OCI-LY1 (cell line): ENCODE measurements at regions not wholly inside any gene's neighbourhood (a gene's known extent, or its start where the extent isn't known, plus 50 kb on each side); places are given as distances from the start of the nearest gene placed in this dataset.

Source experiments
- H2AFZ ChIP-seq: fragments of 200-600 bp; sonication (generic), shearing (Covaris generic); 2 replicates; pipeline ENCODE4 v1.6.0; 2014; ENCODE audit warnings: antibody characterized with exemption, mild to moderate bottlenecking, low read length
- H3F3A ChIP-seq: fragments of 200-600 bp; sonication (generic), shearing (Covaris generic); 2 replicates; pipeline ENCODE4 v1.6.0; 2014; ENCODE audit warnings: mild to moderate bottlenecking, antibody characterized with exemption, low read length, moderate library complexity; ENCODE audit not compliant: insufficient read depth
- H3K27ac ChIP-seq: fragments of 200-600 bp; sonication (generic); 2 replicates; pipeline ENCODE4 v1.5.1; 2014; ENCODE audit warnings: low read length, mixed run types, mild to moderate bottlenecking, low read depth; ENCODE audit not compliant: poor library complexity, severe bottlenecking
- H3K27me3 ChIP-seq: fragments of 200-600 bp; sonication (generic); 2 replicates; pipeline ENCODE4 v1.6.0; 2014; ENCODE audit warnings: antibody characterized with exemption, mild to moderate bottlenecking, low read length, moderate library complexity; ENCODE audit not compliant: insufficient read depth
- H3K36me3 ChIP-seq: fragments of 200-600 bp; sonication (generic); 2 replicates; pipeline ENCODE4 v1.6.1; 2014; ENCODE audit warnings: mild to moderate bottlenecking, antibody characterized with exemption, low read length, moderate library complexity, mixed read lengths; ENCODE audit not compliant: insufficient read depth
- H3K4me1 ChIP-seq: fragments of 200-600 bp; sonication (generic); 2 replicates; pipeline ENCODE4 v1.5.1; 2014; ENCODE audit warnings: mild to moderate bottlenecking, low read length, moderate library complexity; ENCODE audit not compliant: insufficient read depth, severe bottlenecking
- H3K4me2 ChIP-seq: fragments of 200-600 bp; sonication (generic), shearing (Covaris generic); 2 replicates; pipeline ENCODE4 v1.6.1; 2014; ENCODE audit warnings: low read length
- H3K4me3 ChIP-seq: fragments of 200-600 bp; sonication (generic); 2 replicates; pipeline ENCODE4 v1.5.1; 2014; ENCODE audit warnings: low read length, low read depth, mild to moderate bottlenecking, mixed read lengths; ENCODE audit not compliant: poor library complexity, severe bottlenecking
- H3K79me2 ChIP-seq: fragments of 200-600 bp; shearing (Covaris generic); 2 replicates; pipeline ENCODE4 v1.6.1; 2016; ENCODE audit warnings: mixed run types, low read length, mixed read lengths; ENCODE audit not compliant: insufficient read depth
- H3K9ac ChIP-seq: fragments of 200-600 bp; sonication (generic), shearing (Covaris generic); 2 replicates; pipeline ENCODE4 v1.6.1; 2014; ENCODE audit warnings: mild to moderate bottlenecking, low read length, mixed read lengths
- H3K9me2 ChIP-seq: fragments of 200-600 bp; sonication (generic), shearing (Covaris generic); 2 replicates; pipeline ENCODE4 v1.6.1; 2014; ENCODE audit warnings: low read depth, mild to moderate bottlenecking, low read length, mixed read lengths
- H3K9me3 ChIP-seq: fragments of 200-600 bp; shearing (Covaris generic); 2 replicates; pipeline ENCODE4 v1.6.1; 2014; ENCODE audit warnings: low read length, mixed read lengths
- H4K20me1 ChIP-seq: fragments of 200-600 bp; sonication (generic), shearing (Covaris generic); 2 replicates; pipeline ENCODE4 v1.6.0; 2016; ENCODE audit warnings: mild to moderate bottlenecking, low read length; ENCODE audit not compliant: insufficient read depth
- CTCF ChIP-seq: fragments of 200-600 bp; sonication (generic), shearing (Covaris generic); IDR thresholded peaks from 2 replicates; pipeline ENCODE4 v1.5.1; 2017; ENCODE audit warnings: mild to moderate bottlenecking, antibody characterized with exemption, low read length, moderate library complexity, mixed read lengths
- EZH2 ChIP-seq: fragments of 200-600 bp; sonication (generic), shearing (Covaris generic); IDR thresholded peaks from 2 replicates; pipeline ENCODE4 v1.8.0; 2017; ENCODE audit warnings: borderline replicate concordance, mixed run types, mild to moderate bottlenecking, antibody characterized with exemption, low read length, moderate library complexity, mixed read lengths

DNA sequence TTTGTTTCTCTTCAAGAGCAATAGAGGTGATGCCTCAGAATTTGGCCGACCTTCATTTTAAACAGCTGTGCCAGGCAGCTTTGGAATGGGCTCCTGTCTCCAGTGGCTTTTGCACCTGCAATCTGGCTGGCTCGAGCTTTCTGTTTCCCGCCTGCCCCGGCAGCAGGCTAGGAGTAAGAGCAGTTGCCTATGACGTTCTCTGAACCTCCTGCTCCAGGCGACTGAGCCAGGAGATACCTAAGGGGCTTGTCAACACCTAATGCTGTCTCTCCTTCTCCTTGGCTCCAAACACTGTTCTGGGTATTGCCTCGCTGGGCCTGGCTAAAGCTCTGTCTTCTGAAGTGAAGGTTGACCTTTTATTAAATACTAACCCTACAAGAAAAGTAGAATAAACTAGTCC lies 229.9 kb downstream of the LRRN1 start:
- H4K20me1 ChIP-seq, result no peaks in the 10 kb centered on the region
- H3K4me2 ChIP-seq, result no peak overlapping the region
- H3K4me1 ChIP-seq, result no peaks in the 10 kb centered on the region
- no peaks in the 10 kb centered on the region for H3K9me3 ChIP-seq
- H3F3A ChIP-seq, result no peaks in the 10 kb centered on the region
- H3K4me3 ChIP-seq, result no peak overlapping the region
- no peak overlapping the region for H3K9ac ChIP-seq
- H3K27ac ChIP-seq, result no peak overlapping the region
- TF ChIP-seq CTCF (no peak), EZH2 (no peak)
- no peaks in the 10 kb centered on the region for H3K36me3 ChIP-seq
- H3K9me2 ChIP-seq, result no peaks in the 10 kb centered on the region
- no peaks in the 10 kb centered on the region for H3K27me3 ChIP-seq
- H3K79me2 ChIP-seq, result no peaks in the 10 kb centered on the region
- no peak overlapping the region for H2AFZ ChIP-seq

GRCh38 chr3:4030624-4031023 lies 231.4 kb downstream of the LRRN1 start:
- TF ChIP-seq CTCF (no peak), EZH2 (no peak)
- no peaks in the 10 kb centered on the region for H3K9me2 ChIP-seq
- no peaks in the 10 kb centered on the region for H3F3A ChIP-seq
- H3K9me3 ChIP-seq, result no peaks in the 10 kb centered on the region
- no peaks in the 10 kb centered on the region for H3K27me3 ChIP-seq
- H2AFZ ChIP-seq, result no peak overlapping the region
- no peaks in the 10 kb centered on the region for H4K20me1 ChIP-seq
- no peaks in the 10 kb centered on the region for H3K36me3 ChIP-seq
- H3K4me2 ChIP-seq, result no peak overlapping the region
- no peaks in the 10 kb centered on the region for H3K79me2 ChIP-seq
- H3K27ac ChIP-seq, result no peak overlapping the region
- no peak overlapping the region for H3K4me3 ChIP-seq
- no peak overlapping the region for H3K9ac ChIP-seq
- H3K4me1 ChIP-seq, result no peaks in the 10 kb centered on the region

DNA sequence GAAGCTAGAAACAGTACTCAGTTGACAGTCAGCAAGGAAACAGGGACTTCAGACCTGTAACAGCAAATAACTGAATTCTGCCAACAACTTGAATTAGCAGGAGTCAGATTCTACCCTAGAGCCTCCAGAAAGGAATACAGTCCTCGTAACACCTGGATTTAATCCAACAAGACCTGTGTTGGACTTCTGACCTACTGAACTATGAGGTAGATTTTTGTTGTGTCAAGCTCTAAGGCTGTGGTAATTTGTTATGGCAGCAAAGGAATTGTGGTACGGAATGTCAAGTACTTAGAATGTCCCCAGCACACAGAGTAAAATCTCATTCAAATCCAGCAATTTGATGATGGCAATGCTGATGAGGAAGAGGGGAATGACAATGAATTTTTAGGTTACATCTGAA lies 234.1 kb downstream of the LRRN1 start:
- TF ChIP-seq CTCF, result no peak
- no peak for TF ChIP-seq EZH2
- Histone ChIP-seq H3K27me3 (no peaks in the 10 kb centered on the region), H2AFZ (no peak overlapping the region), H3K27ac (no peak overlapping the region), H3K36me3 (no peaks in the 10 kb centered on the region), H4K20me1 (no peaks in the 10 kb centered on the region), H3K9ac (no peak overlapping the region), H3K9me3 (no peaks in the 10 kb centered on the region), H3K4me2 (no peak overlapping the region), H3K79me2 (no peaks in the 10 kb centered on the region), H3K4me3 (no peak overlapping the region), H3F3A (no peaks in the 10 kb centered on the region), H3K9me2 (no peaks in the 10 kb centered on the region), H3K4me1 (no peaks in the 10 kb centered on the region)
